ENCODE measurements at regions not wholly inside any gene's neighbourhood (a gene's known extent, or its start where the extent isn't known, plus 50 kb on each side); places are given as distances from the start of the nearest gene placed in this dataset.

DNA sequence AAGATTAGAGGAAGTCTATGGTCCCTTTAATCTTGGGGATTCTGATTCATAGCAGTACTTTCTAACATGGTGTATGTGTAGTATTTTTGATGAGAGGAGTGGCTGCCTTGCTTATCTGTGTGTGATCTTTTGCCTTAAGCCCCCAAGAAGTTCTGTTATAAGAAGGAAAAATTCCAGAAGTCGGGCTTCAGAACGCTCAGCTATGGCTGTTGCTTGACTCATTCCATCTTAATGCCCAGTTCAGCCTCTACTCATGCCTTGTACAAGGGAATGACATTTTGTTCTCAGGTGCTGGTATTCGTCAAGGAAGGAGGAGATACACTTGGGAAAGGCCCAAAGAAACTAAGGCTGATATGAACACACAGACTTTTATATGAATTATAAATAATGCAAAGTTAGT, 713.0 kb upstream of the MARCKS start:
- no peak for DNase-seq (ENCODE audit: low read depth in 1 of 2, low spot score in 1 of 2)
- TF ChIP-seq JUND (IDR thresholded peaks at IDR 0.05; ENCODE audit: low read depth): no peak
- in situ Hi-C loops (cut with HindIII; ENCODE audit: low pct_unique_long_range_greater_than_20kb, low sequenced_read_pairs): no loop called here

DNA sequence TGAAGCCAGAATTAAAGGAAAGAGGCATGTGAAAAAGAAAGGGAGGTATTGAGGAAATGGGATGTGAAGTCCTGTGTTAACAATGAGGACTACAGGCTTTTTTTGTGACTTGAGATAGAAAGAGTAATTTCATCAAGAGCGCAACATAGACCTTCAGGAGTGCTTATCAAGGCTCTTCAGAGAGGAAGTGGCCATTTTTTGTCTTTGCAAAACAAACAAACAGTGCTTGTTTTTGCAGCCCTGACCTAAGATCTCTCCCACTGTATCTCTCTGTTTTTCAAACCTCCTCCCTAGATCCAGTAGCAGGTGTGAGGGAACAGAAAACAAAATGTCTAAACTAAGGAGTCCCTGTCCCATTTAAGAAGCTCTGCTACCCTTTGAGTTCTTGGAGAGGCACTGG, 710.3 kb upstream of the MARCKS start:
- no peak for TF ChIP-seq JUND (IDR thresholded peaks at IDR 0.05; ENCODE audit: low read depth)
- in situ Hi-C loops (cut with HindIII; ENCODE audit: low pct_unique_long_range_greater_than_20kb, low sequenced_read_pairs): no loop called here
- DNase-seq (ENCODE audit: low read depth in 1 of 2, low spot score in 1 of 2): no peak

DNA sequence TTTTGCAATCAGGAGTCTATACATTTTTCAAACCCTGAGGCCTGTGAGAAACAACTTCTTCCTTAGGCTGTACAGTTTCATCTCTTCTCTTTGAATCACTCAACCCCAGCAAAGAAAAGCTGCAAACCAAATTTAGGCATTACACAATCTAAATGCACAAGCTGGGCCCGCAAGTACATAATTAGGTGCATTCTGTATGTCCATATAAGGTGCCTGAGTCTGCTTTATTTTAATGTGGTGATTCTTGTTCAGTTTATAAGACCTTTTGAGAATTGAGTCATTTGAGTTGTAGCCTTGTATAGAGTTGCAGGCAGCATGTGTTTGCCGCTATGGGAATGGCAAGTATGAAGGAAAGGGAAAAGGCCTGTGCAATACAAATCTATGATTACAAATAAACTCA, 709.6 kb upstream of the MARCKS start:
- in situ Hi-C loops (cut with HindIII; ENCODE audit: low pct_unique_long_range_greater_than_20kb, low sequenced_read_pairs): no loop called here
- DNase-seq (ENCODE audit: low read depth in 1 of 2, low spot score in 1 of 2): no peak
- no peak for TF ChIP-seq JUND (IDR thresholded peaks at IDR 0.05; ENCODE audit: low read depth)

DNA sequence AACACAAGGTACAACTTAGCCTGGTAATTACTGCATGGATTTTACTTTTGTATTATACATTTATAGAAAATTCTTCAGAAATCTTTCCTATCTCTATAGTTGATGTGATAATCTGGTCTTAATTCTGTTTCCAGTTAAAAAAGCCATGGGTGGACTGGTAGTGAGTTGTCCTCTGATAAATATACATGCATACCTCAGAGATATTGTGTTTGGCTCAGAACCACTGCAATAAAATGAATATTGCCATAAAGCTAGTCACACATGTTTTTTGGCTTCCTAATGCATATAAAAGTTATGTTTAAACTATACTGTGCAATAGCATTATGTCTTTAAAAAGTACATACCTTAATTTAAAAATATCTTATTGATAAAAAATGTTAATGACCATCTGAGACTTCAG, 708.6 kb upstream of the MARCKS start:
- DNase-seq (ENCODE audit: low read depth in 1 of 2, low spot score in 1 of 2): no peak
- TF ChIP-seq JUND (IDR thresholded peaks at IDR 0.05; ENCODE audit: low read depth): no peak
- in situ Hi-C loops (cut with HindIII; ENCODE audit: low pct_unique_long_range_greater_than_20kb, low sequenced_read_pairs): no loop called here

DNA sequence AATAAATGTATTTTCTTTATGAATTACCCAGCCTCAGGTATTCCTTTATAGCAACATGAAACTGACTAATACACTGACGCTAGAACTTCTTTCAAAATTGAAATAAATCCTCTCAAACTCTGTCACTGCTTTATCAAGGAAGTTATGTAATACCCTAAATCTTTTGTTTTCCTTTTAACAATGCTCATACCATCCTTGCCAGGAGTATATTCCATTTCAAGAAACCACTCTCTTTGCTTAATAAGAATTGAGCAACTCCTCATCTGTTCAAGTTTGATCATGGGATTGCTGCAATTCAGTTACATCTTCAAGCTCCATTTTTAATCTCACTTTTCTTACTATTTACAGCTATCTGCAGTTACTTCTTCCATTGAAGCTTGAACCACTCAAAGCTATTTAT, 707.6 kb upstream of the MARCKS start:
- in situ Hi-C loops (cut with HindIII; ENCODE audit: low pct_unique_long_range_greater_than_20kb, low sequenced_read_pairs): no loop called here
- TF ChIP-seq JUND (IDR thresholded peaks at IDR 0.05; ENCODE audit: low read depth): no peak
- no peak for DNase-seq (ENCODE audit: low read depth in 1 of 2, low spot score in 1 of 2)

DNA sequence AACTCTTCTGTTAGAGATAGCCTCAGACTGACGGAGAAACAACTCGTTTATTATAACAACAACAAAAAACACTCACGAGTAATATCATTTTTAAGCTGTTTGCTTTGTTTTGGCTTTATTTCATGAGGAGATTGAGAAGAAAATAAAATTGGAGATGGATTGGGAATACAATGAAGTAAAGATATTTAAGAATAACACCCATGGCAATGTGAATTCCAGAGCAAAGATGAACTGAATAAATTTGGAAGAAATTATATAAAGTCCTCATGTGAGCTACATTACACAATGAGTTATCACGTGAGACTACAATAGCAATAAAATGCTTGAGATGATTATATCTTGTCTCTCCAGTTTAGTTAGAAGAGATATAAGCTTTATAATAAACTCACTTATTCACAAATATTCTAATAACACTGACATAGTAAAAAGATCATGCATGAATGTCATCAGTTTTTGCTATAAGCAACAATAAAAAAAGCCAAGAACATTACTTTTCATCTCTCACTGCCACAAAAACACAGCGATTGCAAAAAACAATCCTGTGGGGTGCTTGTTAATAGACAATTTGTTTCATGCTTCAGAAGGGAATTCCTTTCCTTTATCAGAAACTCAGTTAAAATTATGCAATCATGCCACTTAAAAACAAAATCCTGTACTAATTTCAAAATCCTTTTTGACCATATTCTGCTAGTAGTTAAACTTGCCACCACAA, 696.7 kb upstream of the MARCKS start:
- no peak for DNase-seq (ENCODE audit: low read depth in 1 of 2, low spot score in 1 of 2)
- no peak for TF ChIP-seq JUND (IDR thresholded peaks at IDR 0.05; ENCODE audit: low read depth)
- in situ Hi-C loops (cut with HindIII; ENCODE audit: low pct_unique_long_range_greater_than_20kb, low sequenced_read_pairs): no loop called here

DNA sequence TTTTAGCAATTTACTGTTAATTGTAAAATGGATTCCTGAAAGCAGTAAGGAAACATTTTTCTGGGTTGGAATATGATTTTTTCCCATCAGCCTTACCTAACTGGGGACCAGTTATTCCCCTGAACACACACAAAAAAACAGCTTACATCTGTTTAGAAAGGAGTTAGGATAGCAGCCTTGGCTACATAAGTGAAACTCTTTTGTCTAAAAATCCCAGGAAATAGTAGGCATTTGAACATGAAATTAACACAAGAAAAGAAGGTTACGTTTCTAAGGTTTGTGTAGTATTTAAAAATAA, 696.2 kb upstream of the MARCKS start:
- in situ Hi-C loops (cut with HindIII; ENCODE audit: low pct_unique_long_range_greater_than_20kb, low sequenced_read_pairs): no loop called here
- TF ChIP-seq JUND (IDR thresholded peaks at IDR 0.05; ENCODE audit: low read depth): no peak
- DNase-seq (ENCODE audit: low read depth in 1 of 2, low spot score in 1 of 2): no peak

DNA sequence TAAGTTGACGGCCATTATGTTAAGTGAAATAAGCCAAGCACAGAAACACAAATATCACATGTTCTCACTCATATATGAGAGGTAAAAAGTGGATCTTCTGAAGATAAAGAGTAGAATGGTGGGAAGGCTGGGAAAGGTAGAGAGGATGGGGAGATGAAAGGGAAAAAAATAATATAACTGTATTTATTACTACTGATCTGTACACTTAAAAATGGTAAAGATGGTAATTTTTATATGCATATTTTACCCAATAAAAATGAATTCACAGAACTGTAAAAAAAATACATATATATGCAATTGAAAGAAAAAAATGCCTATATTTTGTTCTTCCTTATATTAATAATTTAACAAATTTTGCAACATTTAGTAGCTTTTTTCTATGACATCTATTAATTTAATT, 694.4 kb upstream of the MARCKS start:
- no peak for DNase-seq (ENCODE audit: low read depth in 1 of 2, low spot score in 1 of 2)

DNA sequence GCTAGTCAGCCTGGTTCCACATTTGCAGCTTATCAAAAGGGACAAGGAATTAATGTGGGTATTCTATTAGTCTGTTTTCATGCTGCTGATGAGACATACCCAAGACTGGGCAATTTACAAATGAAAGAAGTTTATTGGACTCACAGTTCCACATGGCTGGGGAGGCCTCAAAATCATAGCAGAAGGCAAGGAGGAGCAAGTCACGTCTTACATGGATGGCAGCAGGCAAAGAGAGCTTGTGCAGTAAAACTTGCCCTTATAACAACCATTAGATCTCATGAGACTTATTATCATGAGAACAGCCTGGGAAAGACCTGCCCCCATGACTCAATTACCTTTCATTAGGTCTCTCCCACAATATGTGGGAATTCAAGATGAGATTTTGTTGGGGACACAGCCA, 689.1 kb upstream of the MARCKS start:
- in situ Hi-C loops (cut with HindIII; ENCODE audit: low pct_unique_long_range_greater_than_20kb, low sequenced_read_pairs): no loop called here
- no peak for DNase-seq (ENCODE audit: low read depth in 1 of 2, low spot score in 1 of 2)
- TF ChIP-seq JUND (IDR thresholded peaks at IDR 0.05; ENCODE audit: low read depth): no peak

More for the DNA sequence above, 694.4 kb upstream of the MARCKS start:
- in situ Hi-C loops (cut with HindIII; ENCODE audit: low pct_unique_long_range_greater_than_20kb, low sequenced_read_pairs): no loop called here
- no peak for TF ChIP-seq JUND (IDR thresholded peaks at IDR 0.05; ENCODE audit: low read depth)

DNA sequence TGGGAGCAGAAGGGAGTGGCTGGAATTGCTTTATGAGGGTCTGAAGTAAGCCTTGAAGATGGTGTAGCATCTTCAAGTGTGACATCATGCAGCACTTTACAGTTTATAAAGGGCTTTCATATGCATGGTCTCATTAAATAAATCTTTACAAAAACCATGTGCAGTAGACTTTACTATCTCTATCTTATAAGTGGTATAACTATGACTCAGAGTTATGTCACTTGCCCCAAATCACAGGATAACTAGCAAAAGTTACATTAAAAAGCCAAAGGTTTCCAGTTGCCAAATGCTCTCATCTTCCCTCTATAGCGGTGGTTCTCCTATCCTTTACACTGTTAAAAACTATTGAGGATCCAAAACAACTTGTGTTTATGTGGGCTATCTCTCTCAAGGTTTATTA, 687.7 kb upstream of the MARCKS start:
- in situ Hi-C loops (cut with HindIII; ENCODE audit: low pct_unique_long_range_greater_than_20kb, low sequenced_read_pairs): no loop called here
- TF ChIP-seq JUND (IDR thresholded peaks at IDR 0.05; ENCODE audit: low read depth): no peak
- no peak for DNase-seq (ENCODE audit: low read depth in 1 of 2, low spot score in 1 of 2)

DNA sequence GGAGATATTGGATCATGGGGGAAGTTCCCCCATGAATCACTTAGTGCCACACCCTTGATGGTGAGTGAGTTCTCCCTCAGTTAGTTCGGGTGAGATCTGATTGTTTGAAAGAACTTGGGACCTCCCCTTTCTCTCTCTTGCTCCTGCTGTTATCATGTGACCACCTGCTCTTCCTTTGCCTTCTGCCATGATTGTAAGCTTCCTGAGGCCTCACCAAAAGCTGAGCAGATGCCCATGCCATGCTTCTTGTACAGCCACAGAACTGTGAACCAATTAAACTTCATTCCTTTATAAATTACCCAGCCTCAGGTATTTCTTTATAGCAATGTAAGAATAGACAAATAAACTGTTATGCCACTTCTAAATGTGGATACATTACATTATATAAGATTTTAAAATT, 686.7 kb upstream of the MARCKS start:
- in situ Hi-C loops (cut with HindIII; ENCODE audit: low pct_unique_long_range_greater_than_20kb, low sequenced_read_pairs): no loop called here
- no peak for TF ChIP-seq JUND (IDR thresholded peaks at IDR 0.05; ENCODE audit: low read depth)

DNA sequence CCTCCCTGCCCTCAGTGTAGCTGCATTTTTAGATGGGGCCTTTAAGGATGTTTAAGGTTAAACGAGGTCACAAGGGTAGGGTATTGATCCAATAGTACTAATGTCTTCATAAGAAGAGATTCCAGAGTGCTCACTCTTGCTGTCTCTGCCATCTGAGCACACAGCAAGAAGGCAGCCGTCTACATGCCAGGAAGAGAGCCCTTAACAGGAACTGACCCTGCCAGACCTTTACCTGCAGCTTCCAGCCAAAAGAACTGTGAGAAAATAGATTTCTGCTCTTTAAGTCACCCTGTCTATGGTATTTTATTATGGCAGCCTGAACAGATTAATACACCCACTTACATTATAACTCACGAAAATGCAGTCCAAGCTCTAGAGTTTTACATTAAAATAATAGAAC, 685.3 kb upstream of the MARCKS start:
- TF ChIP-seq JUND (IDR thresholded peaks at IDR 0.05; ENCODE audit: low read depth): no peak
- DNase-seq (ENCODE audit: low read depth in 1 of 2, low spot score in 1 of 2): no peak
- in situ Hi-C loops (cut with HindIII; ENCODE audit: low pct_unique_long_range_greater_than_20kb, low sequenced_read_pairs): no loop called here

More for the DNA sequence above, 686.7 kb upstream of the MARCKS start:
- no peak for DNase-seq (ENCODE audit: low read depth in 1 of 2, low spot score in 1 of 2)

DNA sequence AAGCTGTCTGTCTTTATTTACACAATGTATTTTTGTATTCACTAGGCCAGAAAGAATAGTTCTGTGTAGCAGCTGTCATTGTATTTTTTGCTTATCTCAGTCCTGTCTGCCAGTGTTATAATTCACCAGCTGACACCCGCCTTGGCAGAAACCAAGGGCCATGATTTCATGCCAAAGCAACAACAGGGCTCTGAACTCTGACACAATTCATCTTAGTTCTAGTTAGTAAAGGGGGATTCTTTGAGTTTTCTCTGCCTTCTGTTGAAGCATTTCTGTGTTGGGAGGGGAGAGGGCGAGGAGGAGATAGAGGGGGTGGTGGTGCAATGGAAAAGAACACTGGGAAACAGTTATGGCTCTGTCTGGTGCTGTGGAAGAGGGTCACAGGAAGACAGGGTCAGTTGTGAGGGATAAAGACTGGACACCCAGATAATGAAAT, 684.6 kb upstream of the MARCKS start:
- in situ Hi-C loops (cut with HindIII; ENCODE audit: low pct_unique_long_range_greater_than_20kb, low sequenced_read_pairs): no loop called here
- DNase-seq (ENCODE audit: low read depth in 1 of 2, low spot score in 1 of 2): no peak

DNA sequence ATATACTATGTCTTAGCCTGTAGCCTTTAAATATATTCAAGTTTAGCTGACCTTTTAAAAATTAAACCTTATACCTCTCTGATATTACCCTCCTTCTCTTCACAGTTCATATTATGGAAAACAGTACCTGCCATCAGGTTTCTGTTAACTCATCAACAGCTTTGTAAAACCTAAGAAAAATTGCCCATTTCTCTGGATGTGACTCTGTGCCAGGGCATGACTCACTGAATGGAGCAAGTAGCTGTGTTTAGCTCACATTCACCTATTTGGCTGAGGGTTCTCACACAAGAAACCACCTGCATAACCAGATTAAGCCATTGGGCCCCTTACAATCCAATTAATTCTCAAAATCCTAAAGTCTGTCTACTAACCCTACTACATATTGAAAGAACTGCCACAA, 678.8 kb upstream of the MARCKS start:
- no peak for DNase-seq (ENCODE audit: low read depth in 1 of 2, low spot score in 1 of 2)
- in situ Hi-C loops (cut with HindIII; ENCODE audit: low pct_unique_long_range_greater_than_20kb, low sequenced_read_pairs): no loop called here
- TF ChIP-seq JUND (IDR thresholded peaks at IDR 0.05; ENCODE audit: low read depth): no peak

More for the DNA sequence above, 684.6 kb upstream of the MARCKS start:
- TF ChIP-seq JUND (IDR thresholded peaks at IDR 0.05; ENCODE audit: low read depth): no peak
